ENCODE measurements at regions not wholly inside any gene's neighbourhood (a gene's known extent, or its start where the extent isn't known, plus 50 kb on each side); places are given as distances from the start of the nearest gene placed in this dataset.
"Not testable (repeated sequence)": the region's sequence is repeated elsewhere in the genome, so short reads cannot be mapped to it uniquely, and the experiment has no call there.

DNA sequence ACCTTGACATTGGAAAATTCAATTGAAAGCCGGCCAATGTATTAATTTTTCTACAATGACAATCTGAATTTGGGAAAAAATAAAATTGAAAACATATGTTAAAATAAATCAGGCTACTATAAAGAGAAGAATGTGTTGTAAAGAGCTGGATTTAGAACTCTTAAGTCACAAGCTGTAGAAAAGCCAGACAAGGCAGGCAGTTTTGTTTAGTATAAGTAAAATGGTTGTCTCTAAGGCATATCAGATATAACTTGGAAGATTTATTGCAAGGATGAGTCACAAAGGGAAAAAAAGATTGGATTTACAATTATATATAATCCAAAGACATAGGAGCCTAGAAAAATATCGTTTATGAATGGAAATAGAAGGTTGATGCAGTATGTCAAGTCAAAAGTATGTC, 549.1 kb upstream of the EPHA5 start:
- in situ Hi-C loops (cut with HindIII; ENCODE audit: low sequenced_read_pairs): no loop called here

DNA sequence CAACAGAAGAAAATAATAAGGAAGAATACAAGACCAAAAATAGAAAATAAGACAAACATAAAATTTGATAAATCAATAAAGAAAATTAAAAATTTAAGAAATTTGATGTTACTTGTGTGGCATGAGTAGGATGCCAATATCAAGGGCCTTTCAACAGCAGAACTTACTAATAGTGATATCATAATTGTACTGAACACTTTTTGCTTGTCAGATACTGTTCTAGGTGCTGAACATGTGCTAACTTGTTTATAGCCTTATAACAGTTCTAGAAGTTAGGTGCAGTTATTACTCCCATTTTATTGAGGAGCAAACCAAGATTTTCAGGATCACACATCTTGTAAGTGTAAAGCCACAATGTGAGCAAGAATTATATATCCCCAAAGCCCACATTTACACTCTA, 546.0 kb upstream of the EPHA5 start:
- in situ Hi-C loops (cut with HindIII; ENCODE audit: low sequenced_read_pairs): no loop called here

DNA sequence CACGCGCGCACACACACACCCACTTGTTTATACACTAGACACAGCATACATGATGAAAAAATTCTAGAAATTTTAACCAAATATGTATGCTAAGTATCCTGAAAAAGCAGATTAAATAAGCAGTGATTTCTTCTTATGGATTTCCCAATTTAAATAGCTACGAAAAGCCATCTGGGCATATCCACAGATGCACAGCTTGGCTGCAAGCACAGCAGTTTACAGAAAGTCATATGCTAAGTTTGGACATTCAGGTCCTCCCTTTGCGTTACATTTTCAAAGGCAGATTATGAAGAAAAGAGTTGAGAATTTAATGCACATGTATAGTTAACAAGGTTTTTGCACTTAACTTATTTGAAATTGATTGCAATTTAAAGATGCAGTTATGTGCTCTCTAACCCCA, 542.2 kb upstream of the EPHA5 start:
- in situ Hi-C loops (cut with HindIII; ENCODE audit: low sequenced_read_pairs): no loop called here

DNA sequence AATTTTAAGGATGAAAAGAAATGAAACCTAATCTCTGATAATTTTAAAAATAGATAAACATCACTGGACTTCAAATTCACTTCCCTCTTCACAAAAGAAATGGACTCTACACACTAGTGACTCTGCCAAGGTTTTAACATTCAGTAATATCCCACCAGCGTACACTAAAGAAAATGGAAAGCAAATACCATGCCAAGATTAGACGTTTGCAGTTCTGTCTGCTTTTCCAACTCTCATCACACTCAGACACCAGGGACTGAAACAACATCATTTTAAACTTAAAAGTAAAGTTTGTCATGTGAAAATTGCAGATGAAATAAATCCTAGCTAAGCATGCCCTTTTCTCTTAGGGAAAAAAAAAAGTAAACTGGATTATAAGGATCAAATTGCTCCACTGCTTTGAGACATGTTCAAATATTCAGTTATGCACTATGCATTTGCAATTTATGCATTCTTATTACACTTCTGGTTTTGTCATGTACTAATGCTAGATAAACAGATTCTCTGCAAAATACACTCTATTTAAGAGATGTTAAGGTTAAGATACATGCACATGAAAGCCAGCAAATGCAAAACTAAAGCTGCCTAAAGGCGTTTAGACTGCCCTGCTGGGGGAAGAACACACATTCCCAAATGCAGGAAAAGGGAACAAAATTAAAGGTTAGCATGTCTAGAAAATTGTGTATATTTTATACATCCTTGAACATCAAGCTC, 534.4 kb upstream of the EPHA5 start:
- in situ Hi-C loops (cut with HindIII; ENCODE audit: low sequenced_read_pairs): no loop called here

DNA sequence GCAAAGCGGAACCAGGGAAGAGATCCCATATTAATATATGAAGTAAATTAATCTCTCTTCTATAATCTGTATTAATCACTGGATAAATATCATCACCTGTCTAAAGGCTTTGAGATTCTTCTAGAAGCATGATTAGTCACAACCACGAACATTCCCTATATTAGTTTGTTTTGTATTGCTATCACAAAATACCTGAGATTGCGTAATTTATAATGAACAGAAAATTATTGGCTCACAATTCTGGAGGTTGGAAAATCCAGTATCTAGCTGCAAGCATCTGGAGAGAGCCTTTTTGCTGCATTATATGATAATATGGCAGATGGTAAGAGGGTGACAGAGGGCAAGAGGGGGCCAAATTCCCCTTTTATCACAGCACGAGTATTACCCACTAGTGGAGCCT, 532.6 kb upstream of the EPHA5 start:
- in situ Hi-C loops (cut with HindIII; ENCODE audit: low sequenced_read_pairs): no loop called here

DNA sequence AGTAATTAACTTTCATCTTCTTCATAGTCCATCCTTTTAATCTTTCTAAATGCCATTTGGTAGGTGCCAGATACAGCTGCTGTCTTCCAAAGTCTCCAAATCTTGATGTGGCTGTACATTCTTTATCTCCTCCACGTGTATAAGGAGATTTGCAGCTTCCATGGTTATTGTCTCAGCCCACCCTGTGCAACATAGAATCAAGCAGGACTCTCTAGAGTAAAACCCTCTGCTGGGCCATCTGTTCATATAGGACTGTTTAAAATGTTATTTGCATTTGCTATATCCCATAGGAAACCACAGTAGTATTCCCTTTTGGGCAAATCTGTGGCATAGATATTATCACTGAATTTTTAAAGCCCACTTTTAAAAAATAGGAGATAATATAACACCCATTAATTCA, 527.2 kb upstream of the EPHA5 start:
- in situ Hi-C loops (cut with HindIII; ENCODE audit: low sequenced_read_pairs): no loop called here

DNA sequence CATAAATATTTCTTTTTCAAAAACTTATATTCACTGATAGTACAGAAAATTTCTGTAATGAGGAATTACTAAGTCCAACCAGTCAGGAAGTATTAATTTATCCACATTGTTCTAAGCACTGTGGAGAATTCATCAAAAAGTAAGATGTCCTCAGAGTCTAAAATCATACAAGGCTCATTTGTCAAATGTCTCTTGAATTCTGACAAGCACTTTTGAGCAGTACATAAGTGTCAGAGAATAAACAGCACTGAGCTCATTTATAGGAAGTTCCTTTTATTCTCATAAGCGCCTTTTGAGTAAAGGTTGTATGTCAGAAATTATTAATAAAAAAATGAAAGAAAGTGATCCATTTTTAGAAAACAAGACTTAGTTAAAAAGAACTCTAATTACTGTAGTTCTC, 523.2 kb upstream of the EPHA5 start:
- in situ Hi-C loops (cut with HindIII; ENCODE audit: low sequenced_read_pairs): no loop called here

DNA sequence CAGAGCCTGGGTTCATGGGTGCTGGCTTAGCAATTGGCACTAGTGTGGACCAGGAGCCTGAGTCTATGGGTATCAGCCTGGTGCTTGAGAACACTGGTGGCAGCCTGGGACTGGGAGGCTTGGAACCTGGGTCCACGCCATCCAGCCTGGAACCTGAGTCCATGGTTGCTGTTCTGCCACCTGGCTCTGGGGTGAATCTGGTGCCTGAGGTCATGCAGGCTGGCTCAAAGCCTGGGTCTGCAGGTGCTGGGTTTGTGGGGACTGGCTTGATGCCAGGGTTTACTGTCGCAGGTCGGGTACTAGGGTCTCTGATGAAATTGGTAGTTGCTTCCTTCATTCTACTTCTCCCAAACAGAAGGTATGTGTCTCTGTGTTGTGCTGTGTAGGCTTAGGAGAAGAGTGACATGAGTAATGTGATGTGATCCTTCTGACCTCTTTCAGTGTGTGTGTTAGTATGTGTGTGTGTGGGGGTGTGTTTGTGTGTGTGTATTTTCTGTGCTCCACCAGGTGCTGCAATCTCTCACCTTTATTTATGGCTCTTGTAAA, 517.0 kb upstream of the EPHA5 start:
- in situ Hi-C loops (cut with HindIII; ENCODE audit: low sequenced_read_pairs): no loop called here

DNA sequence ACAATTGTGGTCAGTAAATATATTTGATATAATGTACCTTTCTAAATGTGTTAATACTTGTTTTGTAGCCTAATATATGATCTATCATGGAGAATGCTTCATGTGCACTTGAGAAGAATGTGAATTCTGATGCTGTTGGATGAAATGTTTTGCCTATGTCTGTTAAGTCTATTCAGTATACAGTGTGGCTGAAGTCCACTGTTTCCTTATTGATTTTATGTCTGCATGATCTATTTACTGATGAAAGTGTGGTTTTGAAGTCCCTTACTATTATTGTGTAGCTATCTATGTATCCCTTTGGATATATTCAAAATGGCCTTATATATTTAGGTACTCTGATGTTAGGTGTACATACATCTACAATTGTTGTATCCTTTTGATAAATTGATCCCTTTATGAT, 515.8 kb upstream of the EPHA5 start:
- in situ Hi-C loops (cut with HindIII; ENCODE audit: low sequenced_read_pairs): no loop called here

DNA sequence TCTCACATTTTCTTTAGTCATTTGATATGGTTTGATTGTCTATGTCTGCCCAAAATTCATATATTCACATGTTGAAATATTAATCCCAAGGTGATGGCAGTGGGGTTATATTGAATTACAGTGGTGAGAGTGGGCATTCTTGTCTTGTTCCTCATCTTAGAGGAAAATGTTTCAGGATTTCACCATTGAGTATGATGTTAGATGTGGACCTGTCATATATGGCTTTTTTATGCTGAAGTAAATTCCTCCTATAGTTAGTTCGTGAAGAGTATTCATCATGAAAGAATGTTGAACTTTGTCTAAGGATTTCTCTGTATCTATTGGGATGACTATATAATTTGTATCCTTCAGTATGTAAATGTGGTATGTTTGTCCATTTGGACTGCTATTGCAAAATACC, 512.3 kb upstream of the EPHA5 start:
- in situ Hi-C loops (cut with HindIII; ENCODE audit: low sequenced_read_pairs): no loop called here

DNA sequence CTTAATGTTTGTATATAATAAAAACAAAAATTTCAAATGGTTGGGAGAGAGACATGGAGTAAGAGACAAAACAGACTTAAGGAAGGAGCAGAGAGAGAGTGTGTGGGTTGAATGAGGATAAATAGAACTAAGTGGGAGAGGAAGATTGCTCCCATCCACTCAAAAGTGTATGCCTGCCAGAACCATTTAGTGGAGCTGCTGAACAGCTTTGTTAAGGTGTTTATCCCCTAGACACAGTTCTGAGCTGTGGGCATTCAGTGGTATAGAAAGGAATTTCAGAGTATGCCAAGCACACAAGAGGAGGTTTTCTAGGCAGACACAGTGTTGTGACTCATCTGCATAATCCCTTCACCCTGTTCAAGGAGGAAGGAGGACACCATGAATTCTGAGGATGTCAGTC, 508.6 kb upstream of the EPHA5 start:
- in situ Hi-C loops (cut with HindIII; ENCODE audit: low sequenced_read_pairs): no loop called here

DNA sequence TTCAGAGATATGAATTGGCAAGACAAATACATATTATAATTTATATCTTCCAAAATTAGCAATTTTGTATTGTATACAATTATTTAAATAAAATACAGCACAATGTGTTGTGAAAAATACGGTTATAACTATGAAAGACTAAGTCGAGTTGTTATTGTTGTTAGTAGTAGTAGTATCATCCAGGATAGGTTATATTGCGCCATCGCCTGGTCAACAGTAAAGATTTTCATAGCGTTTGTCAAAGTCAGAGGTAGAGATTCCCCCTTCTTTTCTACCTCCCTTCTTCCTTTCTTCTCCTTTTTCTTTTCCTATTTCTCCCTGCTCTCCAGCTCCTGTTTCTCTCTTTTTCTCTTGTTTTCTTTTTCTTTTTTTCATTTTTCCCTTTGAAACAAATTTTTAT, 499.1 kb upstream of the EPHA5 start:
- in situ Hi-C loops (cut with HindIII; ENCODE audit: low sequenced_read_pairs): no loop called here

DNA sequence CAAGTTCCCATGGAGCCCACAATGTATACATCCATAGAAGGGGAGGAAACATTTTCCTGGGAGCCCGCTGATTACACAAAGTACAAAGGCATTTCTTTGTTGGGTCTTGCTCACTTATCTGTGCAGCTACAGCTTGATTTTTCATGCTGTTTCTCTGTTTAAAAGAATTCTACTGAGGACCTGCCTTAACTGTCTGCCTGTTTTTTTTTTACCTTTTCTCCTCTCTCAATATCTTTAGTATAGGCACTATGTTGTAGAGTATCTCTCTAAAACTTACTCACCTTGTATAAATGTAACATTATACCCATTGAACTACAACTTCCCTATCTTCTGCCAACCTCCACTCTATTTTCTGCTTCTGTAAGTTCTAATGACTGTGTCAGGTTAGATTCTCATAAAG, 494.6 kb upstream of the EPHA5 start:
- in situ Hi-C loops (cut with HindIII; ENCODE audit: low sequenced_read_pairs): no loop called here

DNA sequence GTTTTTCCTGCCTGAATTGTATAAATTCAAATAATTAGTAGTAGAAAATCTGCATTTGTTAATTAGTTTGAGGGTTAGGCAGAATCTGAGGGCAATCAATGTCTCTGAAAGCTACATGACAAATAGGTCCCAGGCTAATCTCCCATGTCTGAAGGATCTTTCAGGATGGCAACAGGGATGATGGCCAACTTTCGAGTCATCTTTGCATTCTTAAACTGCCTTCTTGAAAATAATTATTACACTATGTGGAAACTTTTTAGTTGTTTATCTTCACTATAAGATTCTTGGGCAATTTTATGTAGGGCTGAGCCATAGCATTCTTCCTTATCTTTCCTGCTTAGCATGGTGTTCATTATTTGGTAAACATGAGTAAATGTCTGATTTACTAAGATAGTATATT, 490.3 kb upstream of the EPHA5 start:
- in situ Hi-C loops (cut with HindIII; ENCODE audit: low sequenced_read_pairs): no loop called here

DNA sequence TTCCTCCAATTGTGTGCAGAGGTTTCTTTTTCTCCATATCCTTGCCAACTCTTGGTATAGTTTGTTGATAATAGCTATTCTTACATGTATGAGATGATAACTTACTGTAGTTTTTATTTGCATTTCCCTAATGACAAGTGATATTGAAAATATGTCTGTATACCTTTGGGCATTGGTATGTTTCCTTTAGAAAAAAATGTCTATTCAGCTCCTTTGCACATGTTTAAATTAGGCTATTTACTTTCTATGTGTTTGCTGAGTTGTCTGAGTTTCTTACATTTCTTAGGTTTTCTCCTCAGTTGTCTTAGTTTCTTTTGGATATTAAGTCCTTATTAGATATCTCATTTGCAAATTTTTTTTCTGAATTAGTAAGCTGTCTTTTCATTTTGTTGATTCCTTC, 487.3 kb upstream of the EPHA5 start:
- in situ Hi-C loops (cut with HindIII; ENCODE audit: low sequenced_read_pairs): no loop called here

DNA sequence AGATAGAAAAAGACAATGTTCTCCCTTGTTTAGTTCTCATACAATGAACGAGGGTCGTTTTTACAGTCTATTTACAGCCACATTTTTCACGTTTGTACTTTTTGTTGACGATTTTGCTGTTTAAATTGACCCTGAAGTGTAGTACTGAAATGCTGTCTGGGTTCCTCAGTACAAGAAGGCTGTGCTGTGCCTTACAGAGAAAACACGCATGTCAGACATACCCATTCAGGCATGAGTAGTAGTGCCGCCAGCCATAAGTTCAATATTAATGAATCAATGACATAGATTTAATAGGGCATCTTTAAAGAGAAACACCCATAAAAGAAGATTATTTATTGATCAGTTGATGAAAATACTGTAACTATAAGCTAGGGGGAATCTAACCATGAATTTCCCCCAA, 459.8 kb upstream of the EPHA5 start:
- in situ Hi-C loops (cut with HindIII; ENCODE audit: low sequenced_read_pairs): no loop called here

DNA sequence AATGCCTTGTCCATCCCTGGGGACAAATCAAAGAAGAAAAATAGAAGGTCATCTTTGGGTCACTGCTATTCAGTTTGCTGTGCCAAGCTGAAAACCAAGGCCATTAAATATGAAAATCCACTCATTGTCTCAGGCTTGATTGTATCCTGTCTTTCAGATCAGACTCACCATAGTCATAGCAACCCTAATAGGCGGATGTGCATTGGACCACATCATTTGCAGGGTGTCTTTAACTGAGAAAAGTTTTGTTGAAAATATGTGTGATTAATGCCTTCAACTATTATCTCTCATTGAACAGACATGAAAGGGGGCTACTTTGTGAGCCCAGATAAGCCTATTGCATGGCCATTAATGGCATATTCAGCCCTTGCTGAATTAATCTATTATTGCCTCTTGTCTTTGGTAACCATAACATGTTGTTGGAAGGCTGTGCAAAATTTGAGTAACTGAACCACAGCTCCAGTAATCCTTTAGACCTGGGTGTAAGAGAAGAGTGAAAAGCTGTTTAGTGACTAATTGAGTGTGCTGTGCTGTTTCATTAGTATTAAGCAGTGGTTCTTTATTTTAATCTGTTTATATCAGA, 453.6 kb upstream of the EPHA5 start:
- in situ Hi-C loops (cut with HindIII; ENCODE audit: low sequenced_read_pairs): no loop called here

DNA sequence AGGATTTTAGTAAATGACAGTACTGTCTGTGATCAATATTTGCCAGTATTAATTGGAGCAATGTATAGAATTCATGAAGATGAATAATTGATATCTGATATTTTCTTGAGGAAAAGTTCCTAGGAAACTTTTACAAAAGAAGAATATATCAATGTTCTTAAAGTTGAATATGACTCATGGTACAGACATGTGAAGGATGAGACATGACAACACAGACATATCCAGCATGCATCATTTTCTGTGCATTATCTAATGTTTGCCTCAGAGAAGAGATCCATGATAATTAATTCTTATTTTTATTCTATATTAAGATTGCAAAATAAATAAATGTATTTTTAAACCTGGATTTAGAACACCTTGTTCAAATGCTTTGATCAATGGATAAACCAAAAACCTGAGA, 452.9 kb upstream of the EPHA5 start:
- in situ Hi-C loops (cut with HindIII; ENCODE audit: low sequenced_read_pairs): no loop called here

DNA sequence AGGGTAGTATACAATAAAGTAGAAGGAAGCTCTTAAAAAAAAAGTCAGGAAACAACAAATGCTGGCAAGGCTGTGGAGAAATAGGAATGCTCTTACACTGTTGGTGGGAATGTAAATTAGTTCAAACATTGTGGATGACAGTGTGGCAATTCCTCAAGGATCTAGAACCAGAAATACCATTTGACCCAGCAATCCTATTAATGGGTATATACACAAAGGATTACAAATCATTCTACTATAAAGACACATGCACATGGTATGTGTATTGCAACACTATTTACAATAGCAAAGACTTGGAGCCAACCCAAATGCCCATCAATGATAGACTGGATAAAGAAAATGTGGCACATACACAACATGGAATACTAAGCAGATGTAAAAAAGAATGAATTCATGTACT, 444.9 kb upstream of the EPHA5 start:
- in situ Hi-C loops (cut with HindIII; ENCODE audit: low sequenced_read_pairs): not testable (repeated sequence)

DNA sequence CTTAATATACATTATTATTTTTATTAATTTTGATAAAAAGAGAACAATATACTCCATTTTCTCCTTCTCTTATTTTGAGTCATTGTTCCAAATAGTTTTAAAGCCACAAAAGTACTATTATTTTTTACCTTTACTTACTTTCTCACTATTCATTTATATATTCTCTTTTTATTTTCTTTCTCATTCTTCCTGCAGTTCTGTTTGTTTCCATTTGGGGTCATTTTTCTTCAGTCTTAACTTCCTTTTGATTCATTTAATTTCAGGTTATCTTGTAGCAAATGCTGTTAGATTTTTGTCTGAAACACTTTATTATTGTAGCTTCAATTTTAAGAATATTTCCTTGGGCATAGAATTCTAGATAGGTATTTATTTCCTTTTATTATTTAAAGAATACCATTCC, 438.6 kb upstream of the EPHA5 start:
- in situ Hi-C loops (cut with HindIII; ENCODE audit: low sequenced_read_pairs): no loop called here

DNA sequence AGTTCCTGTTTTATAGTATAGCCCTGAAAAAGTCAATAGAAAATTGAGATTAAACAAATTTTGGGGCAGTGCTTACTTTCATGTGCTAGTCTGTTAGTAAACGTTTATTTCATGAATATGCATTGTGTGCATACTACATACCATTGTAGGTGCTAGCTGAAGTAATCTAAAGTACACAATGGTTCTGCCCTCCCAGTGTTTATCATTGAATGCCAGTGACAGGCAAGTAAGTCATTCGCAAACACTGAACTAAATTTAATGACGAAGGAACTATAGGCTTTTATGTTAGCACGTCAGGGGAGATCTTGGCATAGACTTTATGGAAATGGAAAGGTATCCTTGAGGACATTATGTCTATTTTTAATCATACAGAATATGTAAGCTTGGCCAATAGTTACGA, 426.9 kb upstream of the EPHA5 start:
- in situ Hi-C loops (cut with HindIII; ENCODE audit: low sequenced_read_pairs): loop anchor here (10.0 kb wide), 1 partner anchor 92 kb away; no protein-coding TSS in a partner anchor

DNA sequence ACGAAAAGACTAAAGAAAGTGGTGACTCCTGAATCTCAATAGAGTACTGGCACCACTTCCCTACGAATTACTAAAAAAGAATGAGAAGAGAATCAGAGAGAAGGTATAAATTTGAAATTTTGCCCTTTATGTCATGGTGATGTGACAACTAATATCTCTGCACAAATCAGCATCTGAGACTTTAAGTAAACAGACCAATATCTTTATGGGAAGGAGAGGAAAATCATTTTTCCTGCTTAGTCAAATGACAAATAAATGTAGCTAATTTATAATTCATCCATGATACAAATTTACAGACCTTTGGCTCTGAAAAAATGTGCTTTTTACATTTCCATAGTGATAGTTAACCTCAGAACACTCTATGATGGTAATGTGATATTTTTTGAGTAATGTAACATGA, 424.8 kb upstream of the EPHA5 start:
- in situ Hi-C loops (cut with HindIII; ENCODE audit: low sequenced_read_pairs): loop anchor here (10.0 kb wide), 1 partner anchor 90 kb away; no protein-coding TSS in a partner anchor

DNA sequence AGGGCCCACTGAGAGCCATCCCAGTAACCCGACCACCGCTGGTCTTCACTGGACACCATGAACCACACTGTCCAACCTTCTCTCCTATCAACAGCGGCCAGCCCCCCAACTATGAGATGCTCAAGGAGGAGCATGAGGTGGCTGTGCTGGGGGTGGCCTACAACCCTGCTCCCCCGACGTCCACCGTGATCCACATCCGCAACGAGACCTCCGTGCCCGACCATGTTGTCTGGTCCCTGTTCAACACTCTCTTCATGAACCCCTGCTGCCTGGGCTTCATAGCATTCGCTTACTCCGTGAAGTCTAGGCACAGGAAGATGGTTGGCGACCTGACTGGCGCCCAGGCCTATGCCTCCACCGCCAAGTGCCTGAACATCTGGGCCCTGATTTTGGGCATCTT, 423.8 kb upstream of the EPHA5 start:
- in situ Hi-C loops (cut with HindIII; ENCODE audit: low sequenced_read_pairs): loop anchor here (10.0 kb wide), 1 partner anchor 89 kb away; no protein-coding TSS in a partner anchor

Measured in DLD1 (cell line).